Sigmoid colon (tissue), 4 donors: ENCODE measurements at regions not wholly inside any gene's neighbourhood (a gene's known extent, or its start where the extent isn't known, plus 50 kb on each side); places are given as distances from the start of the nearest gene placed in this dataset.

ENCODE experiments used
- CTCF ChIP-seq, 4 experiments: fragments of 450-650 bp in 3 of 4; fragments of 200-600 bp in 1 of 4; IDR thresholded peaks; one replicate each; pipeline ENCODE4 v1.5.1; 2016 to 2019; ENCODE audit warnings: antibody characterized with exemption in 4 of 4, mild to moderate bottlenecking in 3 of 4, moderate library complexity in 2 of 4
- EP300 ChIP-seq, 4 donors: sonication (generic); formaldehyde crosslinking; IDR thresholded peaks; one replicate each; pipeline ENCODE4 v1.6.1; 2017; ENCODE audit warnings: antibody characterized with exemption in 4 of 4
- POLR2A ChIP-seq, 2 donors: fragments of 450-650 bp; IDR thresholded peaks; one replicate each; pipeline ENCODE4 v1.6.1; 2016; ENCODE audit warnings: antibody characterized with exemption in 2 of 2, mild to moderate bottlenecking in 2 of 2, moderate library complexity in 2 of 2

- no peak for TF ChIP-seq CTCF (IDR thresholded peaks at IDR 0.05)
- TF ChIP-seq POLR2A (IDR thresholded peaks at IDR 0.05), result no peak
- no peak for TF ChIP-seq EP300 (IDR thresholded peaks at IDR 0.05)
These were observed 551.6 kb downstream of the ZEB2 start for GRCh38 chr2:143968360-143968759.
